HG03571 (cell line): ENCODE measurements at regions not wholly inside any gene's neighbourhood (a gene's known extent, or its start where the extent isn't known, plus 50 kb on each side); places are given as distances from the start of the nearest gene placed in this dataset.

ENCODE experiments used
- ATAC-seq: cut with Tn5 transposase; IDR thresholded peaks from one replicate; pipeline ENCODE4 v1.9.1; 2021; ENCODE audit not compliant: unreplicated experiment

DNA sequence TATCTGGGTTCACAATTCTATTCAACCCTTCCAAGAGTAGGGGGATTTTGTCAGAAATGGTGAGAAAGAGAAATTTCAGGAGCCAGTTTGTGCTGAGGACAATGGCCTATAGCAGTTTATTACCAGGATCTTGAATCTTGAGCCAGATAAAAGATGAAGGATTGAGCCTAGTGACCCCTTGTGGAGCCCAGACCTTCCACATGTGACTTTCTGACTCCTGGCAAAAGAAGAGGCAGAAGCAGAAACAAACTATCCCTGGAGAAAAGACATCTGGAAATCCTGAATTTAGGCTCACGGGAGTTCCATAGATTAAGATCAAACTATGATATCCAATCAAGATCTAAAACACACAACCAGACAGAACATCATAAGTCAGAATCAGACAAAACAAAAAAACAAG is 60.9 kb upstream of the CHRM2 start:
- no peak for ATAC-seq

DNA sequence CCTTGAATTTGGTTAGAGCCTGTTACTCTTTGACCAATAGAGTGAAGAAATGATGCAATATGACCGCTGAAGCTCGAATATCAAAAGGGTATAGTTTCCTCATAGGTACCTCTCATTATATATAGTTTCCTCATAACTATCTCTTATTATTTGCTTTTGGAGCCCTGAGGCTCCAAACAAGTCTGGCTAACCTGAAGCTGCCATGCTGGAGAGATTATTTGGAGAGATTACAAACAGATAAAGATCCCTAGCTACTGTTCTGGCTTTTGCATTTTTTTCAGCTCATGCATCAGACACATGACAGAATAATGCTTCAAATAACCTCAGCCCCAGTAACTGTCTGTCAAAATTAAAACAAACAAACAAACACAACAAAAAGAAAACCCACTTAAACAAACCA is 65.4 kb upstream of the CHRM2 start:
- no peak for ATAC-seq

DNA sequence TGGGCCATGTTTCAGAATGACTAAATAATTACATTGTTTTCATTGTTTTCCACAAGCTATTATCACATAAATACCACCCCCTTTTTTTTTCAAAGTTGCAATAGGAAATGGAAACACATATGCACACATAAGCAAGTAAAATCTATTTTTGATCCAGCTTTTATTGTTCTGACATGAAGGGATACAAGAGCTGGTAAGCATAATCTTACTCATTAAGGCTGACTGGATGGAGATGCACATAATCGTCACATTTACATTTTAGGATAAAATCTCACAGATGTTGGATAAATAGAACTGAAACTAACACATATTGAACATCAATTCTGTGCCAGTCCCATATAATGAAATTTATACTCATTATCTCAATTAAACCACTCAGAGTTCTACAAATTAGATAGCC is 84.5 kb upstream of the CHRM2 start:
- ATAC-seq, result no peak

DNA sequence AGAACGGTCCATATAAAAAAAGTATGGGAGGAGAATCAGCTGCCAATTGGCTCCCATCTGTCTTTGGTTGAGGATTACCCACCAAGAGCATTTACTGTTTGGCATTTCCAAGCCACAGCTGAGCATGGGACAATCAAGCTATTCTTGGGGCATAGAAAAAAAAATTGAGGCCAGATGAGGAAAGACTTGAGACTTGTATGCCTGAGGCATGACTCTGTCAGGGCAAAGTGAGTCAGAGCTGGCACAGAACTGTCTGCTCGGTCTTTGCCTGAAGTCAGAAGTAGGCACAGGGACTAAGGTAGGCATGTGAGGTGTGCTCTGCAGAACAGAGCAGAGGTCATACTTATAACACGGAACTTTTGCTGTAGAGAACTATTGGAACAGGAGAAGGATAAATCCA is 126.5 kb upstream of the CHRM2 start:
- ATAC-seq, result no peak

DNA sequence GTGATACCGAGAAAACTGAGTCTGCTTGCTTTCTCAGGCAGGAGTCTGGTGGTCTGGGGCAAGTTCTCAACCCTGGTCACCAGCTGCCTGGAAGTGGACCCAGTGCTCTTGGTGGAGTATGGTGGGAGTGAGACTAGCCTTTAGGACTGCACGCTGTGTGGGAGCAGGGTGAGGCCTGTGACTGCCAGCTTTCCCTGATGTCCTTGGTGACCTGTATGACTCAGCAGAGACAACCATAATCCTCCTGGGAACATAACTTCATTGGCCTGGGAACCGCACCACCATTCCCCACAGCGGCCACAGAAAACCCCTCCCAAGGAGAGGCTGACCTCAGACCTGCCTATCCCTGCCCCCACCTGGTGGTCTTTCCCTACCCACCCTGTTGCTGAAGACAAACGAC is 139.5 kb upstream of the CHRM2 start:
- ATAC-seq, result no peak

DNA sequence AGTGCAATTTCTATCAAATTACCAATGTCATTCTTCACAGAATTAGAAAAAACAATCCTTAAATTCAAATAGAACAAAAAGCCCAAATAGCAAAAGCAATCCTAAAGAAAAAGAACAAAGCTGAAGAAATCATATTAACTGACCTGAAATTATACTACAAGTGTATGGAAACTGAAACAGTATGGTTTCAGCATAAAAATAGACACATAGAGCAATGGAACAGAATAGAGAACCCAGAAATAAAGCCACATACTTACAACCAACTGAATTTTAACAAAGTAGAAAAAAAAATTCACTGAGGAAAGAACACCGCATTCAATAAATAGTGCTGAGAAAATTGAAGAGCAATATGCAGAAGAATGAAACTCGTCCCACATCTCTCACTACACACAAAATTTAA is 142.0 kb upstream of the CHRM2 start:
- ATAC-seq, result no peak

DNA sequence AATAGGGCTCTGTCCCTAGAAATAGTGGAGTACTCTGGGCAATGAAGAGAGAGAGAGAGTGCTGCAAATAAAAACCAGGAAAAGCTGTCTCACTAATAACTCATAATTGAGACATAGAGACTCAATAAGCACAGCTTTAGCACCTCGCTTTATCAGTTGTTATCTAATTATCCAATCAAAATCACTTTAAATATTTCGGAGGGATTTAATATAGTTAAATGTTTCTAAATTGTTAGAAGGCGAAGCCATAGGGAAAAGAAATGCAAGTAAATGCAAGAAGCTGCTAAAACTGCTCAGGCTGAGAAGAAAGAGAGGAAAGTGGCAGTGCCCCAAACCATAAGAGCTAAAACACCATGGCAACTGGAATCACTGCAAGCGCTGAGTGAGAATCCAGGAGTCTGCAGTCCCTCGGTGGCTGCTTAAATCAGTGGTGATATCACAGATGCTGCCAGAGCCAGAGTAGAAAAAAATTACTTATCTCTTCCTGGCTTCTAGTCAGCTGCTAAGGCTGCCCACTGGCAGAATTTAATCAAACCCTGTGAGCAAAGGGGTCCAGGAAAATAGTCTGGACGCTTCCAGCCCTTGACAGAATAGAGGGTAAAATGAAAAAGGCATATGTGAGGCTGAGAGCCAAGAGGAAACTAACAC is 150.4 kb upstream of the CHRM2 start:
- no peak for ATAC-seq

DNA sequence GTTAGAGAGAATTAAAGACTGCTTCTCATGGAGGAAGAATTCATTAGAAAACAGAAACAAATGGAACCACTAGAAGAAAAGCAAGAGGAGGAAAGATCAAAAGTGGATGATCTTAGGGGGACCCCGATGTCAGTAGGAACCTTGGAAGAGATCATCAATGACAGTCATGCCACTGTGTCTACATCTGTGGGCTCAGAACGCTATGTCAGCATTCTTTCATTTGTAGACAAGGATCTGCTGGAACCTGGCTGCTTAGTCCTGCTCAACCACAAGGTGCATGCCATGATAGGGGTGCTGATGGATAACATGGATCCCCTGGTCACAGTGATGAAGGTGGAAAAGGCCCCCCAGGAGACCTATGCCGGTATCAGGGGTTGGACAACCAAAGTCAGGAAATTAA is 154.4 kb upstream of the CHRM2 start:
- no peak for ATAC-seq

DNA sequence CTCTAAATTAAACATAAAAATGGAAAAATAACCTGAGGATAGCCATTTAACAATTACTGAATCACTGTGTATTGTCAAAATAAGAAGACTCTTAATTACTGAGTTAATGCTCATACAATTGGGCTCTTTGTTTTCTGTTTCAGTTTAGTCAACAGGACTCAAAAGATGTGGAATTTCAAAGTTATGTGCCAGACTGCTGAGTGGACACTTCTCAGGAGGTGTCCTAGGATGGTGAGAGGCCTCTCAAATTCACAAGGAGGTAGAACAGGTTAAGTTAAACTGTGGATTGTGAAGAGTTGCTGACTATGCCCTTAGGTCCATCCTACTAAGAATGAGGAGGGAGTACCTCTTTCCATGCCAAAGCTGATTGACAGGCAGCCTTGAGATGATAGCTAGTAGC is 157.7 kb upstream of the CHRM2 start:
- no peak for ATAC-seq

DNA sequence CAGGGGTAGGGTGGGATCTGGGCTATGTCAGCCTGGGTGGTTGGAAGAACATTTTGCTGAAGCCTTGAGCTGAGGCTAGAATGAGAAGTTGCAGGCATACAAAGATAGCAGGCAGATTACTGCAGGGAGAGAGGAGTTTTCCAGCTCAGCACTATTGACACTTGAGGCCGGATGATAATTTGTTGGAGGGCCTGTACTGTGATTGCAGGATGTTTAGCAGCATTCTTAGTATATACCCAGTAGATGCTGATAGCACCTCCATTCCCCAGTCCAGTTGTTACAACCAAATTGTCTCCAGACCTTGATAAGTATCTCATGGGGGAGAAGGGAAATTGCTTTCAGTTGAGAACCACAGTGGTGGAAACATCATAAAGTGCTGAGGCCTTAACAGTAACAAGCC is 158.6 kb upstream of the CHRM2 start:
- ATAC-seq, result no peak

DNA sequence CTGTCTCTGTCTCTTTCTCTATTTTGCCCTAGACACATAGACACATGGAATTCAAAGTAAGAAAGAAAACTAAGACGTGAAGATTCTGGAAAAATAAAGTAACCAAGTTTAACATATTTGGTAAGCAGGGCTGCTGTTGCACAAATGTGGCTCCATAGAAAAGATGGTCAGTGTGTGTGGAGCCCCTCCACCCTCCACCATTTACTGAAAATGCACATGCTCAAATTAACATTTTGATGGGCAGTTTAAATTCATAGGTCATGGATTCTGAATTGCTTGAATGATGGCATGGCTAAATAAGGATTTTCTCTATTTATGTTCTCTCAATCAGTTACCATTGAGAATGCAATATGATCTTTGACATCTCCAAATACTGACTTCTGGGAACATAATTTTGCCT is 165.5 kb upstream of the CHRM2 start:
- no peak for ATAC-seq

DNA sequence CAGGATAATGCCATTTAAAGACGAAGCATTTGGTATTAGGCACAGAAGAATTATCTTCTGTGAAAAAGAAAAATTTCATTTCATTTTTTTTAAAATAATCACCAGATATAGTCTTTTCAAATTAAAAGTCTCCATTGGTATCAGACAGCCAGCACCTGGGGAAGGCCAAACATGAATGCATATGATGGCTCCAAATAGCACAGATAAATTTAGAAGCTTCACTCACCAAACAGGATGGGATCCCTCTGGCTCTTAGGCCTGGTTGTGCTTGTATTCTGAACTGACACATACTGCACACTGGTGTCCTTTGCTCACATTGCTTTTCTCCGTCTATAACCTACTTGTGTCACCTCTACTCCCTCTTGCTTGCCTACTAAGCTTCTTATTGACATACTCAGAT is 169.5 kb upstream of the CHRM2 start:
- no peak for ATAC-seq

DNA sequence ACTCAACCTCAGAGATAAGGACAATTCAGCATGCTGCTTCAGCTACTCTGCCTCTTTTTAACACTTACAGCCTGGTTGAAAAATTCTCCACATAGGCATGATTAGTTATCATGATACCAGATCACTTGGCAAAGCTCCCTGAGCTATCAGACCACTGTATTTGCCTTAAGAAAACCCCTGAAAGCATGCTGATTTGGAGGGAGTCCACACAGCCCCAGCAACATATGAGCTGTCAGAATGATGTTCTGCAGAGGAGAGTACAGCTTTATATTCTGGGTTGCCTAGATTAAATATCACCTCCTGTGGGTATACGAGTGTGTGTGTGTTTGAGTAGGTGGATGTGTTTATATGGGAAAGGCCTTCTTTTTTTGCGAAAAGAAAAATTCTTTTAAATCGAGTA is 170.2 kb upstream of the CHRM2 start:
- no peak for ATAC-seq

DNA sequence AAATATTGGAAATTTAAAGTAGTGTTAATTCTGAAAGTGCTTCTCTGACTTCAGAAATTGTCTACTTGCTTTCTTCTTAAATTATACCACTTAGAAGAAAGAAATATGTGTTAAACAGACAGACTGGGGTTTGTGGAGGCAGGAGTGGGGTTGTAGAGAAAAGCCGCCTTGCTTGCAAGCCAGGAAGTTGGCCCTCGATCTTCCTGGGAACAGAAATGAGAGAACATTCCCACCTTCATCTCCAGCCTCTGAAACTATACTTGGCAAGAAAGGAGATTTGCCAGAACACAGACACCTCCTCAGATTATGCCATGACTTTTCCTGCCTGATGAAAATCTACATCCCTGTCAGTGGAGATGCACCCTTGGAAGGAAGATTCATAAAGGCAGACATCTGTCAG is 171.2 kb upstream of the CHRM2 start:
- no peak for ATAC-seq

DNA sequence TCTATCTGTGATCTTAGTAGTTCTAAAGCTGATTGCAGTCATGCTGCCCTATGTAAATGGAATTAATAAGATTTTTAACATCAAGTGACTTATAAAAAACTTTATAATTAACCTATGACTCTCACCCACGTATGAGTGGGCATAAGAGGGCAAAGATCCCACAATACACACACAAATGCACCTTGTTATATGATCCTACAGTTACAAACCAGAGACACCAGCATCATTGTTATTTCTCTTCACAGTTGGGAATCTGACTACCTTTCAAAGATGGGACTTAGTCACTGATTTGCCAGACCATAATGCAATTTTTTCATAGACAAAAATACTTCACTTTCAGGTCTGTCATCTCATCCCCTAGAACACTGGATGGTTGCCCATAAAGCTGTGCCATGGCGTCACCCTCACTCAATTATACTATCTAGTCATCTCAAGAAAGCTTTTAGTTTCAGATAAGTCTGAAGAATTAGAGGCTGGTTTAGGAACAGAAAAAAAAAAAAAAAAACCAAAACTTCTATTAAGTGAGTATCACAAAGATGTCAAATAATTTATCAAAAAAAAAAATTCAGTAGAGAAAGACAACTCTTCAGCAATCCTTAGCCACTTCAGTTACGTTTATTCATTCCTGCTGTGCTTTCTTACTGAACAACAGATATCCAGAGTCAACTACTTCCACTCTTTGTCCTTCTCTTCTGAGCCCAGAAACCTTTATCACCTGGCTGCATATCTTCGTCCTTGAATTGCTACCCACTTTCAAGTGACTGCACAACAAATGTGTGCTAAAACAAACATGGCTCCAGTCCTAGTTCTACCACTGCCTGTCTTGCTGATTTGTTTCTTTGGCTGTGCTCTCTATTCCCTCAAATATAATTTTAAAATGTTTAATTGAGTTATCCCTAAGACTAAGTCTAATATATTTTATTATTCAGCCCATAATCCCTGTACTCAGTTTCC is 175.0 kb upstream of the CHRM2 start:
- no peak for ATAC-seq

DNA sequence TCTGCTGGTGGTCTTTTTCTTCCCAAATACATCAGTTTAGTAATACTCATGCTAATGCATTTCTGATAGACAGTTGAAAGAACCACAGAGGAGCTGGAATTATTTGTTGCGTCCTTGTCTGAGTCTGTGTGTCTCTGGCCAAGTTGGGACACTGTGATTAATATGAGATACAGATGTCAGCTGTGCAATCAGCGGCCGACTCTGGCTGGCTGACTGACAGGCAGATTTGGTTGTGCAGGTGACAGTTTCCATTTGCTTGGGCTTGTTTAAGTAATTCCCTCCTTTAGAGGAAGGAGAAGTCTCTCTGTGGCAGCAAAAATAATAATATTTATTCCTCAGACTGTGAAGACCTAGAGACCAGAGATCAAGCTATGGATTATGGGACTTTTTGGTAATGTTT is 176.2 kb upstream of the CHRM2 start:
- no peak for ATAC-seq

DNA sequence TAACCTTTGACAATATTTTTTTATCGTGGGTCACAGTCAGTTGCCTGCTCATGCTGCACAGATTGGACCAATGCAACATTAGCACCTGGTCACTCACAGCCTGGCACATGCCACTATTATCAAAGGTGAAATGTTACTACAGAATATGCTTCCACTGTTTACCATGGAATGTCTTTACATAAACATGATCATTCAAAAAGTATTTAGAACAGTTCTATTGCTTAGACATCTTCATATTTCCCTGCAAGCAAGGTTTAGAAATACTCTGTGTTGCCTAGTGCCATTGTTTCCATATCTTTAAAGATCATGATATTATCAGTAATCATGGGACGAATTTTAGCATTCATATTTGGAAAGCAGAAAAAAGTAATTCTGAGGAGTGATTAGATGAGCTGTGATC is 179.9 kb upstream of the CHRM2 start:
- no peak for ATAC-seq

DNA sequence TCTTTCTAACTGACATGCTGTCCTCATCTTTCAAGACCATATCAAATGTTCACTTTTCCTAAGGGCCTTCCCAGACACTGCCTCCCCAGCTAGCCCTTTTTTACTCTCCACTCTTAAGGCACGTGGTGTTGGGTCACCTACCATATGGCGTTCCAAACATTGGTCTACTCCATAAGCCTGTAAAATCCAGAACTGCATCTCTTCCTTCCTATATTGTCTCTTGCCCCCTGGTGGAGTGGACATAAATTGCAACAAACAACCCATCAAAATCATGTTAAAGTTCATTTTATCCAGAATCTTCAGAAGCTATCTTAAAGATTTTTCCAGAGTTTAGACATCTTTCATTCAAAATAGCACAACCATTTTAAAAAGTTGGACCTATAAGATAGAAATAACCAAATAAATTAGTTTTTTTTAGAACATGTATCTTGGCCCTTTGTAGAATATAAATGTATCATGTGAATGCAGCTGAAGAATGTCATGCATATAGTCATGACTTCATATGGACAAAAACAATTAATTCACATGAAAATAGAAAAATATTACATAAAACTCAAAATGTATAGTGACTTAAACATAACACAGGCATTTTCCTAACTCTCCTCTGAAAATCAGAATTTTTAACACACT is 180.6 kb upstream of the CHRM2 start:
- no peak for ATAC-seq

DNA sequence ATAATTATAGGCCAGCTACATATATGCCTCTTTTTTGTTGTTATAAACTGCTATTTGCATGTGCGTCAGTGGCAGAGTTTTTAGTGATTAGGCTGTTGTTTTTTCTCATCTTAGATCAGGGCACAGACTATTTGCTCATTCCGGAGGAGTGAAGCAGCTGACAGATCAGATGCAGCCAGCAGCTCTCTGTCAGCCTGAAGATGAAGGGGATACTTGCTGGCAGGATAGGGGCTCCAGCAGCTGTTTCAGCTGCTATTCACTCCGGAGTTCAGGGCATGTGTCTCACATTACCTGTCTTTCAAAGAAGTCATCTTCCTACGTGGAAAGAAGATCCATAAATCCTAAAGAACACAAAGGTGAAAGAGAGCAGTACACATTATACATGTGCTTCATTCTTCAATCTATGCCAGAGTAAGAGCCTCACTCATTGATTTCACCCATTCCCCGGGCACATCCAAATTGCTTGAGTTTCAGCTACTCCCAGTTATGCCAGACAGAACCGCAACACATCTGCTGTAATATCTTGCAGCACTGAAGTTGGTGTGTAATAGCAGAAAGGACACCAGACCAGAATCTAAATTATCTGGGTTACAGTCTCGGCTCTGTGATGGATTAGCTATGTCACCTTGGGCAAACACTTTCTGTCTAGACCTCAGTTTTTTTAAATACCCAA is 182.8 kb upstream of the CHRM2 start:
- no peak for ATAC-seq

DNA sequence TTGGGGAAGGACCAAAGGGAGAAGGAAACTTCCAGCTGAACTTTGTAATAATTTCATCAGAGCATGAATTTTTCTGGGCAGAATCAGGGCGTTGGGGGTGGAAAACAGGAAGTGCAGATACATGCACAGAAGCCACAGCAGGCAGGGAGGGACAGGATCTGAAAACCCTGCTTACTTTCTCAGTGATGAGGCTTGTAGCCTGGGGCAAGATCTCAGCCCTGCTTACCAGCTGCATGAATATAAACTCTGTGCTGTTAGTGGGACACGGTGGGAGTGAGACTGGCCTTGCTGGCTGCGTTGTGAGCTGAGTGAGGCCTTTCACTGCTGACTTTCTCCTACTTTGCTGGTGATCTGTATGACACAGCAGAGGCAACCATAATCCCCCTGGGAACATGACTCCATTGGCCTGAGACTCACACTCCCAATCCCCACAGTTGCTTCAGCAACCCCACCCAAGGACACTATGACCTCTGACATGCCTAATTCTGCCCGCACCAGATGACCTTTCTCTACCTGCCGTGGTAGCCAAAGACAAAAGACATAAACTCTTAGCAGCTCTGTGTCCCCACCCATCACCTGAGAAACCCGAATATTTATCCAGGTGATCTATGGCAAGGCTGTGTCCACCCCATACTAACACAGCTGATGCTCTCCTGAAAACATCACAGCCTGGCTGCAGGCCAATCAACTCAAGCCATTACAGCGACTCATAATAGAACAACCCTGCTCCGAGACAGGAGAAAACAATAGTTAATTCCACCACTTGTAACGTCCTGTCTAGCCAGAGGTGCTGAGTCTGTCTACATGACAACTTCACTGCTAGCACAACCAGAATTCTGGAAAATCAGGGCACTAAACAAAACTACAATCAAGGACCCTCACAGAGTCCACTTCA is 190.7 kb upstream of the CHRM2 start:
- no peak for ATAC-seq

DNA sequence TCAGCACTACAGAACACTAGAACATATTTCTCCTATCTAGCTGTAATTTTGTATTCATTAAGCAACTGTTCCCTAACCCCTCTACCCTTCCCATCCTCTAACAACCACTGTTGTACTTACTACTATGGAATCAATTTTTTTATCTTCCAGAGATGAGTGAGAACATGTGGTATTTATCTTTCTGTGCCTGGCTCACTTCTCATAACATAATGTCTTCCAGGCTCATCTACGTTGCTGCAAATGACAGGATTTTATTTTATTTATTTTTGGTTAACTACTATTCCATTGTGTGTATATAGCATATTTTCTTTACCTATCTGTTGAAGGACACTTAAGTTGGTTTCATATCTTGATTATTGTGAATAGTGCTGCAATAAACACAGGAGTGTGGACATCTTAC is 200.9 kb upstream of the CHRM2 start:
- no peak for ATAC-seq
